GM12878 (cell line): ENCODE measurements at regions not wholly inside any gene's neighbourhood (a gene's known extent, or its start where the extent isn't known, plus 50 kb on each side); places are given as distances from the start of the nearest gene placed in this dataset.

Experiments used
- ATAC-seq: fragments of 200-7000 bp; cut with Tn5 transposase; 3 replicates; pipeline ENCODE4 v1.9.1; 2020; ENCODE audit warnings: mild to moderate bottlenecking, moderate library complexity
- BruUV-seq: library from RNA; stranded (reverse); fragments of 400-500 nt; replicated peaks from 2 replicates; lab custom pipeline; 2021; lab: Mats Ljungman, UMichigan
- CTCF ChIA-PET: fragments of 300-600 bp; sonication (Branson Sonifier 250); formaldehyde crosslinking; extraction: SDS; loops from one replicate; lab custom pipeline; 2021; ENCODE audit warnings: inconsistent platforms; lab: Yijun Ruan, JAX
- POLR2A ChIA-PET: fragments of 350-600 bp; formaldehyde crosslinking; extraction: SDS; loops from one replicate; lab custom pipeline; 2021; ENCODE audit warnings: inconsistent platforms; lab: Charles Lee
- RAD21 ChIA-PET: fragments of 300-600 bp; sonication (Branson Sonifier 250); formaldehyde crosslinking; loops from one replicate; lab custom pipeline; 2023; ENCODE audit warnings: antibody characterized with exemption; ENCODE audit not compliant: unreplicated experiment; lab: Charles Lee
- SMC1A ChIA-PET: fragments of 300-600 bp; sonication (Branson Sonifier 250); formaldehyde crosslinking; loops from one replicate; lab custom pipeline; 2023; ENCODE audit not compliant: unreplicated experiment, uncharacterized antibody; lab: Charles Lee
- DNase-seq: peaks from one replicate; pipeline ENCODE4 v3.0.0-alpha.2; 2011; ENCODE audit warnings: low read depth, low spot score
- FAIRE-seq: peaks from 3 replicates; lab custom pipeline; 2011; peaks lifted over from hg19 to GRCh38; lab: Jason Lieb, UNC
- H2AFZ ChIP-seq: 2 replicates; pipeline ENCODE4 v1.6.0; 2011; ENCODE audit warnings: low read depth, low read length, control low read depth; ENCODE audit not compliant: control insufficient read depth
- H3K27ac ChIP-seq: 2 replicates; pipeline ENCODE4 v1.5.1; 2011; ENCODE audit warnings: control low read depth; ENCODE audit not compliant: control insufficient read depth, insufficient read depth
- H3K27me3 ChIP-seq, 2 experiments: replicated peaks in 1 of 2; 2 replicates each; pipeline versions ENCODE4 v1.6.0 to v1.6.1; 2011; ENCODE audit warnings: low read length in 1 of 2; ENCODE audit not compliant: control insufficient read depth in 2 of 2, insufficient read depth in 2 of 2
- H3K36me3 ChIP-seq, 2 experiments: 2 replicates each; pipeline ENCODE4 v1.5.1; 2011; ENCODE audit warnings: low read length in 1 of 2; ENCODE audit not compliant: control insufficient read depth in 2 of 2, insufficient read depth in 2 of 2
- H3K4me1 ChIP-seq: 2 replicates; pipeline ENCODE4 v1.6.1; 2011; ENCODE audit warnings: mild to moderate bottlenecking, low read length, moderate library complexity, mixed read lengths; ENCODE audit not compliant: control insufficient read depth, insufficient read depth
- H3K4me2 ChIP-seq: 2 replicates; pipeline ENCODE4 v1.6.0; 2011; ENCODE audit warnings: control low read depth; ENCODE audit not compliant: control insufficient read depth, insufficient read depth
- H3K4me3 ChIP-seq: fragments of 200-600 bp; sonication (generic); 2 replicates; pipeline ENCODE4 v1.5.1; 2016
- H3K79me2 ChIP-seq: 2 replicates; pipeline ENCODE4 v1.6.0; 2011; ENCODE audit warnings: low read length; ENCODE audit not compliant: control insufficient read depth, insufficient read depth
- H3K9ac ChIP-seq: 2 replicates; pipeline ENCODE4 v1.8.0; 2011; ENCODE audit warnings: low read length, control low read depth, mixed read lengths; ENCODE audit not compliant: control insufficient read depth, insufficient read depth
- H3K9me3 ChIP-seq: replicated peaks from 3 replicates; pipeline ENCODE4 v1.5.1; 2011; ENCODE audit warnings: mild to moderate bottlenecking, low read length; ENCODE audit not compliant: control insufficient read depth, insufficient read depth
- H4K20me1 ChIP-seq: 2 replicates; pipeline ENCODE4 v1.6.0; 2011; ENCODE audit not compliant: control insufficient read depth, insufficient read depth
- CBX3 ChIP-seq: fragments of 200-600 bp; sonication (generic); IDR thresholded peaks from 2 replicates; pipeline ENCODE4 v1.6.1; 2016; ENCODE audit warnings: low read depth, borderline replicate concordance
- CHD1 ChIP-seq: IDR thresholded peaks from 2 replicates; pipeline ENCODE4 v1.6.1; 2012; ENCODE audit warnings: low read depth, low read length, improper control_type of control experiment
- HDAC6 ChIP-seq: fragments of 200-600 bp; sonication (generic); IDR thresholded peaks from one replicate; pipeline ENCODE4 v1.8.0; 2017; ENCODE audit warnings: antibody characterized with exemption; ENCODE audit not compliant: unreplicated experiment
- IKZF2 ChIP-seq, 2 experiments: fragments of 450-650 bp; IDR thresholded peaks; 2 replicates each; pipeline ENCODE4 v1.6.1; 2017; ENCODE audit warnings: mild to moderate bottlenecking in 2 of 2, moderate library complexity in 2 of 2
- JUNB ChIP-seq: IDR thresholded peaks from 2 replicates; pipeline ENCODE4 v1.6.1; 2016; ENCODE audit warnings: antibody characterized with exemption, mild to moderate bottlenecking
- NFXL1 ChIP-seq: fragments of 450-650 bp; IDR thresholded peaks from 2 replicates; pipeline ENCODE4 v1.6.1; 2017; ENCODE audit warnings: antibody characterized with exemption, mild to moderate bottlenecking, borderline replicate concordance
- POU2F2 ChIP-seq: IDR thresholded peaks from 3 replicates; pipeline ENCODE4 v1.6.1; 2011; ENCODE audit warnings: low read depth, mild to moderate bottlenecking, low read length, borderline replicate concordance
- RUNX3 ChIP-seq: IDR thresholded peaks from 2 replicates; pipeline ENCODE4 v1.6.1; 2012; ENCODE audit warnings: low read length, inconsistent platforms
- SKIL ChIP-seq: fragments of 450-650 bp; IDR thresholded peaks from 2 replicates; pipeline ENCODE4 v1.6.1; 2017; ENCODE audit warnings: mild to moderate bottlenecking, low read depth, inconsistent platforms; ENCODE audit not compliant: poor library complexity, severe bottlenecking
- ZZZ3 ChIP-seq: IDR thresholded peaks from 2 replicates; pipeline ENCODE4 v1.6.1; 2011; ENCODE audit warnings: low read depth; ENCODE audit not compliant: control insufficient read depth, insufficient read length
- WGBS: methylation state at CpG from one replicate; pipeline ENCODE4 v1.1.6; 2016; ENCODE audit warnings: low lambda C conversion rate; ENCODE audit not compliant: insufficient replicate concordance, insufficient coverage; ENCODE audit errors: missing lambda C conversion rate; 5-methylcytosine and 5-hydroxymethylcytosine counted together
- in situ Hi-C: fragments of 300-500 bp; cut with MboI; formaldehyde crosslinking; loops from 9 replicates; pipeline ENCODE4 v1.14.3; 2018; ENCODE audit warnings: mixed read lengths
- intact Hi-C: fragments of 100-400 bp; cut with micrococcal nuclease; formaldehyde crosslinking; loops from one replicate; pipeline ENCODE4 v1.14.2; 2022; ENCODE audit not compliant: unreplicated experiment
- TF ChIP-seq, protein P1 (sequence below): IDR thresholded peaks from 2 replicates; pipeline ENCODE4 v1.6.1; 2012; ENCODE audit warnings: low read depth, low read length, improper control_type of control experiment
- TF ChIP-seq, protein P2 (sequence below): fragments of 450-650 bp; IDR thresholded peaks from 2 replicates; pipeline ENCODE4 v1.6.1; 2016; ENCODE audit warnings: mild to moderate bottlenecking, moderate library complexity, borderline replicate concordance
- TF ChIP-seq, protein P3 (sequence below): fragments of 150-350 bp; IDR thresholded peaks from 2 replicates; pipeline ENCODE4 v1.6.1; 2016; ENCODE audit warnings: low read depth, low read length

DNA sequence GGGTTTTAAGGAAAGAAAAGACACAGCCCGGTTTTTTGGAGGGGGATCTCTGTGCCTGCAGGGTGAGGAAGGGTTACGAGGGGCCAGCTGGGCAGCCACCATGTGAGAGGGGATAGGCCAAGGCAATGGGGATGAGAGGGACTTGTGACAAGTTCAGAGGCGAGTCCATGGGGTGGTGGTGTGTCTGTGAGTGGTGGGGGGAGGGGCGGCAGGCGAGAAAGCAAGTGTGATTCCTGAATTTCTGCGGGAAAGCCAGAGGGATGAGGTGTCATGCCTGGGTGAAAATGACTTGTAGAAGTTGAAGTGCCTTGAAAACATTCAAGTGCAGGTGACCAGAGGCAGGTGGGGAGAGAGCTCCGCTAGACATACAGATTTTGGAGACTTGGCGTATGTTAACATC, 61.0 kb upstream of the RNF32 start (continued):
- TF ChIP-seq HDAC6: no peak
- TF ChIP-seq JUNB: no peak
- no peak for TF ChIP-seq RUNX3
- TF ChIP-seq, protein P1, sequence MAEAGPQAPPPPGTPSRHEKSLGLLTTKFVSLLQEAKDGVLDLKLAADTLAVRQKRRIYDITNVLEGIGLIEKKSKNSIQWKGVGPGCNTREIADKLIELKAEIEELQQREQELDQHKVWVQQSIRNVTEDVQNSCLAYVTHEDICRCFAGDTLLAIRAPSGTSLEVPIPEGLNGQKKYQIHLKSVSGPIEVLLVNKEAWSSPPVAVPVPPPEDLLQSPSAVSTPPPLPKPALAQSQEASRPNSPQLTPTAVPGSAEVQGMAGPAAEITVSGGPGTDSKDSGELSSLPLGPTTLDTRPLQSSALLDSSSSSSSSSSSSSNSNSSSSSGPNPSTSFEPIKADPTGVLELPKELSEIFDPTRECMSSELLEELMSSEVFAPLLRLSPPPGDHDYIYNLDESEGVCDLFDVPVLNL: no peak

DNA sequence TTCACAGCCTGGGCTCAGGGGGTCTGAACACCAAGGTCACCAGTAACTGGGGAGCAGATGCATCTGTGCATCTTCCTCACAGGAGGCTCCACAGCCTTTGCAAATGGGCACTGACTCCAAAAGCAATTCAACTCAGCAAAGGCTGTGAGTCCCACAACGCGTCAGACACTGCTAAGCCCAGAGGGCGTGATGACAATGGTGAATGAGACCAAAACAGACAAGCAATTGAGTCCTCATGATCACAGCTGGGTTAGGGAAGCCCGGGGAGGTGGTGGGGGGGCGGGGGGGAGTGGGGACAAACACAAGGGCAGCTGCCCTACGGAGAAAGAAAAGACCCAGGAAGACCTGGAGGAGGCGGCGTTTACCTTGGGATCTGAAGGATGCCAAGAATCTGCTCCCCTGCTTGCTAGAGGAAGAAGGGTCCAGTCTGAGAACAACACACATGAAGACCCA, 61.6 kb upstream of the RNF32 start:
- BruUV-seq: no TSS peak
- no peak for DNase-seq
- ChIA-PET SMC1A (no interaction called here), RAD21 (no interaction called here), POLR2A (no interaction called here), CTCF (no interaction called here)
- Histone ChIP-seq H3K79me2 (no peaks in the 10 kb centered on the region), H3K4me3 (no peak overlapping the region), H3K4me1 (no peaks in the 10 kb centered on the region), H2AFZ (no peak overlapping the region), H3K4me2 (no peak overlapping the region), H3K27me3 (no peaks in the 10 kb centered on the region), H3K27ac (no peak overlapping the region), H3K9ac (no peak overlapping the region), H4K20me1 (no peaks in the 10 kb centered on the region), H3K9me3 (no peaks in the 10 kb centered on the region), H3K36me3 (no peaks in the 10 kb centered on the region)
- WGBS: 50% methylated on average over 6 of the region's 8 CpGs
- in situ Hi-C loops: no loop called here
- FAIRE-seq: no peak
- no peak for ATAC-seq
- intact Hi-C loops: no loop called here
- no peak for TF ChIP-seq CHD1
- TF ChIP-seq NFXL1: no peak
- no peak for TF ChIP-seq SKIL
- TF ChIP-seq CBX3: no peak
- TF ChIP-seq, protein P2, sequence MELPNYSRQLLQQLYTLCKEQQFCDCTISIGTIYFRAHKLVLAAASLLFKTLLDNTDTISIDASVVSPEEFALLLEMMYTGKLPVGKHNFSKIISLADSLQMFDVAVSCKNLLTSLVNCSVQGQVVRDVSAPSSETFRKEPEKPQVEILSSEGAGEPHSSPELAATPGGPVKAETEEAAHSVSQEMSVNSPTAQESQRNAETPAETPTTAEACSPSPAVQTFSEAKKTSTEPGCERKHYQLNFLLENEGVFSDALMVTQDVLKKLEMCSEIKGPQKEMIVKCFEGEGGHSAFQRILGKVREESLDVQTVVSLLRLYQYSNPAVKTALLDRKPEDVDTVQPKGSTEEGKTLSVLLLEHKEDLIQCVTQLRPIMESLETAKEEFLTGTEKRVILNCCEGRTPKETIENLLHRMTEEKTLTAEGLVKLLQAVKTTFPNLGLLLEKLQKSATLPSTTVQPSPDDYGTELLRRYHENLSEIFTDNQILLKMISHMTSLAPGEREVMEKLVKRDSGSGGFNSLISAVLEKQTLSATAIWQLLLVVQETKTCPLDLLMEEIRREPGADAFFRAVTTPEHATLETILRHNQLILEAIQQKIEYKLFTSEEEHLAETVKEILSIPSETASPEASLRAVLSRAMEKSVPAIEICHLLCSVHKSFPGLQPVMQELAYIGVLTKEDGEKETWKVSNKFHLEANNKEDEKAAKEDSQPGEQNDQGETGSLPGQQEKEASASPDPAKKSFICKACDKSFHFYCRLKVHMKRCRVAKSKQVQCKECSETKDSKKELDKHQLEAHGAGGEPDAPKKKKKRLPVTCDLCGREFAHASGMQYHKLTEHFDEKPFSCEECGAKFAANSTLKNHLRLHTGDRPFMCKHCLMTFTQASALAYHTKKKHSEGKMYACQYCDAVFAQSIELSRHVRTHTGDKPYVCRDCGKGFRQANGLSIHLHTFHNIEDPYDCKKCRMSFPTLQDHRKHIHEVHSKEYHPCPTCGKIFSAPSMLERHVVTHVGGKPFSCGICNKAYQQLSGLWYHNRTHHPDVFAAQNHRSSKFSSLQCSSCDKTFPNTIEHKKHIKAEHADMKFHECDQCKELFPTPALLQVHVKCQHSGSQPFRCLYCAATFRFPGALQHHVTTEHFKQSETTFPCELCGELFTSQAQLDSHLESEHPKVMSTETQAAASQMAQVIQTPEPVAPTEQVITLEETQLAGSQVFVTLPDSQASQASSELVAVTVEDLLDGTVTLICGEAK: no peak
- TF ChIP-seq RUNX3: no peak
- TF ChIP-seq ZZZ3: no peak
- no peak for TF ChIP-seq IKZF2 (IDR thresholded peaks at IDR 0.05)
- TF ChIP-seq, protein P3, sequence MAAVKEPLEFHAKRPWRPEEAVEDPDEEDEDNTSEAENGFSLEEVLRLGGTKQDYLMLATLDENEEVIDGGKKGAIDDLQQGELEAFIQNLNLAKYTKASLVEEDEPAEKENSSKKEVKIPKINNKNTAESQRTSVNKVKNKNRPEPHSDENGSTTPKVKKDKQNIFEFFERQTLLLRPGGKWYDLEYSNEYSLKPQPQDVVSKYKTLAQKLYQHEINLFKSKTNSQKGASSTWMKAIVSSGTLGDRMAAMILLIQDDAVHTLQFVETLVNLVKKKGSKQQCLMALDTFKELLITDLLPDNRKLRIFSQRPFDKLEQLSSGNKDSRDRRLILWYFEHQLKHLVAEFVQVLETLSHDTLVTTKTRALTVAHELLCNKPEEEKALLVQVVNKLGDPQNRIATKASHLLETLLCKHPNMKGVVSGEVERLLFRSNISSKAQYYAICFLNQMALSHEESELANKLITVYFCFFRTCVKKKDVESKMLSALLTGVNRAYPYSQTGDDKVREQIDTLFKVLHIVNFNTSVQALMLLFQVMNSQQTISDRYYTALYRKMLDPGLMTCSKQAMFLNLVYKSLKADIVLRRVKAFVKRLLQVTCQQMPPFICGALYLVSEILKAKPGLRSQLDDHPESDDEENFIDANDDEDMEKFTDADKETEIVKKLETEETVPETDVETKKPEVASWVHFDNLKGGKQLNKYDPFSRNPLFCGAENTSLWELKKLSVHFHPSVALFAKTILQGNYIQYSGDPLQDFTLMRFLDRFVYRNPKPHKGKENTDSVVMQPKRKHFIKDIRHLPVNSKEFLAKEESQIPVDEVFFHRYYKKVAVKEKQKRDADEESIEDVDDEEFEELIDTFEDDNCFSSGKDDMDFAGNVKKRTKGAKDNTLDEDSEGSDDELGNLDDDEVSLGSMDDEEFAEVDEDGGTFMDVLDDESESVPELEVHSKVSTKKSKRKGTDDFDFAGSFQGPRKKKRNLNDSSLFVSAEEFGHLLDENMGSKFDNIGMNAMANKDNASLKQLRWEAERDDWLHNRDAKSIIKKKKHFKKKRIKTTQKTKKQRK: no peak
- no peak for TF ChIP-seq POU2F2
